T-helper 2 cell (primary cell): ENCODE measurements at regions not wholly inside any gene's neighbourhood (a gene's known extent, or its start where the extent isn't known, plus 50 kb on each side); places are given as distances from the start of the nearest gene placed in this dataset.

Experiments
- DNase-seq, 5 experiments: peaks; one replicate each; pipeline versions ENCODE4 v3.0.0 to v3.0.0-alpha.2; 2012 to 2022

DNA sequence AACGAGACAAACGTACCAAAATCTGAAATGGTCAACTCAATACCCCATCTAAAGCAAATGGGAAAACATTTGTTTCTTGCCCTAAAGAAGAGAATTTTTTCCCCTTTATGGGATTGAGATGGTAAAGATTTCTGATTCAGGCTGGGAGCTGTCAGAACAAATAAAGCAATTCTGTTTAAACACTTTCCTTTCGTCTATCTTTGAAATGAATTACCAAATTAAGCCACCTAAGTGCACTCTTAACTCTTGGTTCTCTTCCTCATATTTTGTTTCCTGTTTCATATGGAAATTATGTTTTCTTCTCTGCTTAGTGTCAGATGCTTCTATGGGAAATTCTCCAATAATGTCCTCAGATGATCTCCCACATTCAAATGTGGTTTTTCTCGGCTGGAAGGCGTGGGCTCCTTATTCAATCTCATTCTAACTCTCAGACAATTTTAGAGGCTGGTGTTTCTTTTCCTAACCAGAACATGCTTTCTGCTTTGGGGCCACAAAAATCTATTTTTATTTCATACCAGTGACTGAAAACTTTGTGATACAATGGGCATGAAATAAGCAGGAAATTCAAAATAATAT lies 50.3 kb upstream of the HPF1 start:
- DNase-seq: no peak
